ENCODE measurements at regions not wholly inside any gene's neighbourhood (a gene's known extent, or its start where the extent isn't known, plus 50 kb on each side); places are given as distances from the start of the nearest gene placed in this dataset.
"Not testable (repeated sequence)": the region's sequence is repeated elsewhere in the genome, so short reads cannot be mapped to it uniquely, and the experiment has no call there.

DNA sequence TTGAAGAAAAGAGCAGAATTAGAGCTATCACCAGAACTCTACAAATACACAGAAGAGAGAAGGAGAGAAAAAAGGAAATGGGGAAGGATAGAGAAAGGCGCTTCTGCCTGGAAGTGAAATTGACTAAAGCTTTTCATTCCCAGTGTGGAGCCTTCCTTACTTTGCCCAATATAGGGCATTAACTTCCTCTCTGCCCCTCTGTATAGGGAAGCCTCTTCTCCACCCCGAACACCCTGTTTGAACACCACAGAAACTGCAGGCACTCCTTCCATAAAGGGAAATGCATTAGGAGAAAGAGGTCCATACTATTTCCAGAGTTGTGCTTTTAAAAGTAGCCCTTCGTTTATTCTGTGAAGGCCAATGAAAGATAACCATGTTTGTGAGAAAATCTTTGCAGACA is 248.5 kb downstream of the RAP2B start:
- peak overlapping the region; percentile 78 for H2AFZ ChIP-seq (replicated peaks)
- no peaks in the 10 kb centered on the region for H3K27me3 ChIP-seq
- no peak overlapping the region for H3K4me3 ChIP-seq
- H3K27ac ChIP-seq: no peak overlapping the region
- no peaks in the 10 kb centered on the region for H3K9me3 Mint-ChIP-seq
- no peaks in the 10 kb centered on the region for H3K27me3 Mint-ChIP-seq (ENCODE audit: insufficient read depth, low read depth)
- no peak overlapping the region for H3K4me2 ChIP-seq
- no peaks in the 10 kb centered on the region for H3K4me1 Mint-ChIP-seq
- H3K36me3 Mint-ChIP-seq: no peaks in the 10 kb centered on the region
- H3K36me3 ChIP-seq: no peaks in the 10 kb centered on the region
- H3K9ac ChIP-seq: no peak overlapping the region
- no peak overlapping the region for H3K4me3 Mint-ChIP-seq
- no peaks in the 10 kb centered on the region for H3K79me2 ChIP-seq (ENCODE audit: low read depth)
- no peak overlapping the region for H3K27ac Mint-ChIP-seq
- no peak for DNase-seq (ENCODE audit: low spot score)
- H4K20me1 ChIP-seq (ENCODE audit: low read depth): no peaks in the 10 kb centered on the region
- TF ChIP-seq EZH2phosphoT487 (IDR thresholded peaks at IDR 0.05) (no peak), EZH2 (IDR thresholded peaks at IDR 0.05) (no peak)
- TF ChIP-seq, protein P1, sequence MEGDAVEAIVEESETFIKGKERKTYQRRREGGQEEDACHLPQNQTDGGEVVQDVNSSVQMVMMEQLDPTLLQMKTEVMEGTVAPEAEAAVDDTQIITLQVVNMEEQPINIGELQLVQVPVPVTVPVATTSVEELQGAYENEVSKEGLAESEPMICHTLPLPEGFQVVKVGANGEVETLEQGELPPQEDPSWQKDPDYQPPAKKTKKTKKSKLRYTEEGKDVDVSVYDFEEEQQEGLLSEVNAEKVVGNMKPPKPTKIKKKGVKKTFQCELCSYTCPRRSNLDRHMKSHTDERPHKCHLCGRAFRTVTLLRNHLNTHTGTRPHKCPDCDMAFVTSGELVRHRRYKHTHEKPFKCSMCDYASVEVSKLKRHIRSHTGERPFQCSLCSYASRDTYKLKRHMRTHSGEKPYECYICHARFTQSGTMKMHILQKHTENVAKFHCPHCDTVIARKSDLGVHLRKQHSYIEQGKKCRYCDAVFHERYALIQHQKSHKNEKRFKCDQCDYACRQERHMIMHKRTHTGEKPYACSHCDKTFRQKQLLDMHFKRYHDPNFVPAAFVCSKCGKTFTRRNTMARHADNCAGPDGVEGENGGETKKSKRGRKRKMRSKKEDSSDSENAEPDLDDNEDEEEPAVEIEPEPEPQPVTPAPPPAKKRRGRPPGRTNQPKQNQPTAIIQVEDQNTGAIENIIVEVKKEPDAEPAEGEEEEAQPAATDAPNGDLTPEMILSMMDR (IDR thresholded peaks at IDR 0.05): no peak
- no peaks in the 10 kb centered on the region for H3K4me1 ChIP-seq
- no peaks in the 10 kb centered on the region for H3F3A ChIP-seq (ENCODE audit: low read depth)
- no peaks in the 10 kb centered on the region for H3K9me3 ChIP-seq (ENCODE audit: low read depth)

DNA sequence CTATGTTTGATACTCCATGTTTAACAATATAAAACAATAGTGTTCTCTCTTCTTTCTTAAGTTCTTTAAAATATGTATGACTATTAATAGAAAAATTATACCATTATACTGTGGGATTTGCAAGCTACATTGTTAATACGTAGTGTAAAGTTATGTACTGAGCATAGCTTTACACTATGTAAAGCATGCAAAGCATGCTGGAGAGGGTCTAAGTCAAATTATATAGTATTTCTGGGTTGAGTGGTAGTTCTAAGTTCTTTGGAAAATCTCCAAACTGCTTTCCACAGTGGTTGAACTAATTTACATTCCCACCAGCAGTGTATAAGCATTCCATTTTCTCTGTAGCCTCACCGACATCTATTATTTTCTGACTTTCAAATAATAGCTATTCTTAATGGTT is 253.0 kb downstream of the RAP2B start:
- H3K4me1 Mint-ChIP-seq: no peaks in the 10 kb centered on the region
- H3K9me3 ChIP-seq (ENCODE audit: low read depth): no peaks in the 10 kb centered on the region
- H3K27me3 ChIP-seq: no peaks in the 10 kb centered on the region
- no peak for TF ChIP-seq EZH2 (IDR thresholded peaks at IDR 0.05)
- TF ChIP-seq, protein P1 (IDR thresholded peaks at IDR 0.05): no peak
- no peak for TF ChIP-seq EZH2phosphoT487 (IDR thresholded peaks at IDR 0.05)
- no peaks in the 10 kb centered on the region for H3K27me3 Mint-ChIP-seq (ENCODE audit: insufficient read depth, low read depth)
- no peaks in the 10 kb centered on the region for H3K79me2 ChIP-seq (ENCODE audit: low read depth)
- DNase-seq (ENCODE audit: low spot score): no peak
- H2AFZ ChIP-seq (replicated peaks): no peak overlapping the region
- H3K9ac ChIP-seq: no peak overlapping the region
- H3K4me1 ChIP-seq: no peaks in the 10 kb centered on the region
- H3F3A ChIP-seq (ENCODE audit: low read depth): no peaks in the 10 kb centered on the region
- peaks cover 7% of the 10 kb centered on the region for H3K9me3 Mint-ChIP-seq
- no peak overlapping the region for H3K4me3 Mint-ChIP-seq
- no peak overlapping the region for H3K27ac Mint-ChIP-seq
- no peak overlapping the region for H3K27ac ChIP-seq
- H4K20me1 ChIP-seq (ENCODE audit: low read depth): no peaks in the 10 kb centered on the region
- H3K36me3 Mint-ChIP-seq: no peaks in the 10 kb centered on the region
- no peak overlapping the region for H3K4me2 ChIP-seq
- no peaks in the 10 kb centered on the region for H3K36me3 ChIP-seq
- H3K4me3 ChIP-seq: no peak overlapping the region

DNA sequence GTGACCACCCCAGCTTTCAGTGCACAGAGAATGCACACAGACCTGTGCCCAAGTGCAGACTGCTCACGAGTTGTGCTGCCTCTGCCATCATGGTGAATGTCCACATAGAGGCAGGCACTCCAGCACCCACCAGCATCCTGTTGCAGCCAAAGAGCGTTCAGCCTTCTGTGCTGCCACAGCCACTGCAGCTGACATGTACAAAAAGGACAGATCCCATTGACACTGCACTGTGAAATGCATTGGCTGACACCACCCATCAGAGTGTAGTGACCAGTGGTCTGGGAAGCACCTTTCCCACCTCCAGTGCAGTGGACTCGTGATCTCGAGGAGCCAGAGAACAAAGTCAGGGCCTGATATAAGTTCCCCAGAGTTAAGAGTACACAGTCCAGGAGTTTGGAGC is 260.3 kb downstream of the RAP2B start:
- Mint-ChIP-seq H3K36me3 (no peaks in the 10 kb centered on the region), H3K4me3 (no peak overlapping the region), H3K27me3 (ENCODE audit: insufficient read depth, low read depth) (peaks cover 2% of the 10 kb centered on the region), H3K9me3 (peaks cover 26% of the 10 kb centered on the region), H3K27ac (no peak overlapping the region), H3K4me1 (no peaks in the 10 kb centered on the region)
- no peak overlapping the region for H3K4me3 ChIP-seq
- H2AFZ ChIP-seq (replicated peaks): no peak overlapping the region
- H3K9ac ChIP-seq: no peak overlapping the region
- H3K9me3 ChIP-seq (ENCODE audit: low read depth): no peaks in the 10 kb centered on the region
- H3K4me2 ChIP-seq: no peak overlapping the region
- TF ChIP-seq, protein P1 (IDR thresholded peaks at IDR 0.05): no peak
- TF ChIP-seq EZH2phosphoT487 (IDR thresholded peaks at IDR 0.05) (no peak), EZH2 (IDR thresholded peaks at IDR 0.05) (no peak)
- no peaks in the 10 kb centered on the region for H4K20me1 ChIP-seq (ENCODE audit: low read depth)
- DNase-seq (ENCODE audit: low spot score): no peak
- H3K27me3 ChIP-seq: no peaks in the 10 kb centered on the region
- no peaks in the 10 kb centered on the region for H3K4me1 ChIP-seq
- H3K79me2 ChIP-seq (ENCODE audit: low read depth): no peaks in the 10 kb centered on the region
- H3K36me3 ChIP-seq: no peaks in the 10 kb centered on the region
- no peaks in the 10 kb centered on the region for H3F3A ChIP-seq (ENCODE audit: low read depth)
- H3K27ac ChIP-seq: no peak overlapping the region

DNA sequence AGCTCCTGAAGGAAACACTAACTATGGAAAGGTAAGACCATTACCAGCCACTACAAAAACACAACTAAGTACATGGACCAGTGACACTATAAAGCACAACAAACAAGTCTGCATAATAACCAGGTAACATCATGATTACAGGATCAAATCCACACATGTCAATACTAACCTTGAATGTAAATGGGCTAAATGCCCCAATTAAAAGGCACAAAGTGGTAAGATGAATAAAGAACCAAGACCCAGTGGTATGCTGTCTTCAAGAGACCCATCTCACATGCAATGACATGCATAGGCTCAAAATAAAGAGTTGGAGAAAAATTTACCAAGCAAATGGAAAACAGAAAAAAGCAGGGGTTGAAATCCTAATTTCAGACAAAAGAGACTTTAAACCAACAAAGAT is 261.8 kb downstream of the RAP2B start:
- not testable (repeated sequence) for H3K79me2 ChIP-seq (ENCODE audit: low read depth); H3K27me3 Mint-ChIP-seq (ENCODE audit: insufficient read depth, low read depth)

More for the DNA sequence above, 261.8 kb downstream of the RAP2B start:
- not testable (repeated sequence) for H3K4me1 Mint-ChIP-seq; H3K27ac Mint-ChIP-seq; H3K9ac ChIP-seq; H3K9me3 ChIP-seq (ENCODE audit: low read depth); H3K36me3 Mint-ChIP-seq; H4K20me1 ChIP-seq (ENCODE audit: low read depth); H3K36me3 ChIP-seq; H3K27me3 ChIP-seq; H3K27ac ChIP-seq; H3F3A ChIP-seq (ENCODE audit: low read depth); H3K4me3 Mint-ChIP-seq; H3K4me3 ChIP-seq; DNase-seq (ENCODE audit: low spot score); H2AFZ ChIP-seq (replicated peaks); H3K4me2 ChIP-seq; H3K4me1 ChIP-seq
- H3K9me3 Mint-ChIP-seq: peaks cover 26% of the 10 kb centered on the region
